ENCODE measurements at regions not wholly inside any gene's neighbourhood (a gene's known extent, or its start where the extent isn't known, plus 50 kb on each side); places are given as distances from the start of the nearest gene placed in this dataset.

- DNase-seq: no peak
- 56% methylated on average over 1 of the region's 1 CpG for WGBS (ENCODE audit: insufficient coverage)
- Histone ChIP-seq H3K4me1 (ENCODE audit: control insufficient read depth in 1 of 2, insufficient read depth in 2 of 2, low read length in 2 of 2) (no peaks in the 10 kb centered on the region), H3K9ac (ENCODE audit: insufficient read depth, low read length, poor library complexity, severe bottlenecking) (no peak overlapping the region), H2AFZ (ENCODE audit: insufficient read depth, low read depth, low read length, poor library complexity, severe bottlenecking) (no peak overlapping the region), H3K36me3 (replicated peaks in 1 of 2; ENCODE audit: control insufficient read depth in 1 of 2, insufficient read depth in 2 of 2, low read length in 2 of 2) (no peaks in the 10 kb centered on the region), H3K27ac (ENCODE audit: low read depth in 1 of 2, low read length in 2 of 2) (no peak overlapping the region), H3K79me2 (ENCODE audit: insufficient read depth, low read length) (no peaks in the 10 kb centered on the region), H3K4me3 (replicated peaks in 1 of 3; ENCODE audit: low read depth in 2 of 3, low read length in 3 of 3) (no peak overlapping the region), H4K20me1 (ENCODE audit: insufficient read depth, low read length) (no peaks in the 10 kb centered on the region), H3K4me2 (replicated peaks; ENCODE audit: extremely low read depth, low read length, poor library complexity, severe bottlenecking) (no peak overlapping the region), H3K9me3 (replicated peaks in 1 of 2; ENCODE audit: control insufficient read depth in 1 of 2, insufficient read depth in 1 of 2, low read length in 2 of 2) (peaks cover 1 to 28% of the 10 kb centered on the region in 2 donors), H3K27me3 (ENCODE audit: control insufficient read depth in 2 of 2, insufficient read depth in 2 of 2, low read length in 2 of 2) (no peaks in the 10 kb centered on the region)
- intact Hi-C loops (cut with micrococcal nuclease): no loop called here
- Mint-ChIP-seq H3K4me3 (no peak overlapping the region), H3K36me3 (peaks cover 0 to 2% of the 10 kb centered on the region in 2 donors), H3K9me3 (peaks cover 13 to 45% (median 27%) of the 10 kb centered on the region in 7 donors), H3K4me1 (peaks cover 7% of the 10 kb centered on the region), H3K27ac (no peak overlapping the region), H3K27me3 (ENCODE audit: low read depth in 3 of 3) (no peaks in the 10 kb centered on the region)
- no peak for TF ChIP-seq CTCF (IDR thresholded peaks at IDR 0.05)
These were observed 148.4 kb downstream of the DTWD1 start for GRCh38 chr15:49769225-49769624.

GRCh38 chr15:49789436-49789835 lies 168.6 kb downstream of the DTWD1 start:
- Mint-ChIP-seq H3K27me3 (ENCODE audit: low read depth in 3 of 3) (no peaks in the 10 kb centered on the region), H3K9me3 (peaks cover 13 to 44% (median 23%) of the 10 kb centered on the region in 7 donors), H3K36me3 (no peaks in the 10 kb centered on the region), H3K27ac (no peak overlapping the region), H3K4me1 (no peaks in the 10 kb centered on the region), H3K4me3 (no peak overlapping the region)
- H2AFZ ChIP-seq (ENCODE audit: insufficient read depth, low read depth, low read length, poor library complexity, severe bottlenecking): no peak overlapping the region
- H3K9ac ChIP-seq (ENCODE audit: insufficient read depth, low read length, poor library complexity, severe bottlenecking): no peak overlapping the region
- H3K36me3 ChIP-seq (replicated peaks in 1 of 2; ENCODE audit: control insufficient read depth in 1 of 2, insufficient read depth in 2 of 2, low read length in 2 of 2): no peaks in the 10 kb centered on the region
- H3K4me2 ChIP-seq (replicated peaks; ENCODE audit: extremely low read depth, low read length, poor library complexity, severe bottlenecking): no peak overlapping the region
- H3K4me1 ChIP-seq (ENCODE audit: control insufficient read depth in 1 of 2, insufficient read depth in 2 of 2, low read length in 2 of 2): no peaks in the 10 kb centered on the region
- no peak overlapping the region for H3K4me3 ChIP-seq (replicated peaks in 1 of 3; ENCODE audit: low read depth in 2 of 3, low read length in 3 of 3)
- no peaks in the 10 kb centered on the region for H3K27me3 ChIP-seq (ENCODE audit: control insufficient read depth in 2 of 2, insufficient read depth in 2 of 2, low read length in 2 of 2)
- no peaks in the 10 kb centered on the region for H3K79me2 ChIP-seq (ENCODE audit: insufficient read depth, low read length)
- no peaks in the 10 kb centered on the region for H4K20me1 ChIP-seq (ENCODE audit: insufficient read depth, low read length)
- no peak overlapping the region for H3K27ac ChIP-seq (ENCODE audit: low read depth in 1 of 2, low read length in 2 of 2)
- intact Hi-C loops (cut with micrococcal nuclease): no loop called here
- no peak for DNase-seq
- peaks cover 8 to 20% of the 10 kb centered on the region in 2 donors for H3K9me3 ChIP-seq (replicated peaks in 1 of 2; ENCODE audit: control insufficient read depth in 1 of 2, insufficient read depth in 1 of 2, low read length in 2 of 2)
- TF ChIP-seq CTCF (IDR thresholded peaks at IDR 0.05): no peak

All from CD14-positive monocyte (primary cell).